Right renal cortex interstitium (tissue), 3 donors: ENCODE measurements at regions not wholly inside any gene's neighbourhood (a gene's known extent, or its start where the extent isn't known, plus 50 kb on each side); places are given as distances from the start of the nearest gene placed in this dataset.

ENCODE experiments used
- DNase-seq, 3 donors: peaks; one replicate each; pipeline ENCODE4 v3.0.0-alpha.2; 2013; ENCODE audit warnings: low read depth in 3 of 3, low spot score in 2 of 3

DNA sequence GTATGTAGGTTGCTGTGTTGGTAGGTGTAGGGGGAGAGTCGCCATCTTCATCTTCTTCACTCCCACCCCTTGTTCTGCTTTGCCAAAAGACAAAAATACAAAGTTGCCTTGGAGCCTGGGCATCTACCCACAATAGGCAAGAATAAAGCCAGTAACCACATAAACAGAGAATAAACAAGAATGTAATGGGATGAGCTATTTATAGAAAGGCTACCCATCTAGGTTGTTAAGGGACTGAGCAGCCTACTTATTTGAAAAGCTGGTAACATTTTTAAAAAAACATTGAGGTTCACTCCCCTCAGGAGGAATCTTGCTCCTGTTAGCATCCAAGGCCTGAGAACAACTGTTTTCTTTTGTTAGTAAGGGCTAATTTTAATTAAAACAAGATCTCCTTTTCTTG is 301.4 kb upstream of the STXBP5 start:
- no peak for DNase-seq

DNA sequence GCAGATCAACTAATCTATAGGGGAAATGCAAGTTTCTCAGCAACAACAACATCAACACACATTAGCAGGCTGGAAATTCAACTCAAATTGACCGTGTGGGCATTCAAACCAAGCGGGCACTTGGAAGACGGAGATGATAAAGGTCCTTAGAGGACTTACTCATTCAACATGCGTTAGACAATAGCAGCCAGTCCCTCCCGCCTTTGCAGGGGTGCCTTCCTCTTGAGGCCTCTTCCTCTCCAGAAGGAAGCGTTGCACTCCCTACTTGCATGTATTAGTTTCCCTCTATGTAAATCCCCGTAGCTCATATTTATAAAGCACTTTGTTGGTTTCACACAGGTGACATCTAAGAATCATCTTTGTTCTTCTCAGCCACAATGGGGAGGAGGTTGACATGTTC is 300.8 kb upstream of the STXBP5 start:
- DNase-seq, result no peak

DNA sequence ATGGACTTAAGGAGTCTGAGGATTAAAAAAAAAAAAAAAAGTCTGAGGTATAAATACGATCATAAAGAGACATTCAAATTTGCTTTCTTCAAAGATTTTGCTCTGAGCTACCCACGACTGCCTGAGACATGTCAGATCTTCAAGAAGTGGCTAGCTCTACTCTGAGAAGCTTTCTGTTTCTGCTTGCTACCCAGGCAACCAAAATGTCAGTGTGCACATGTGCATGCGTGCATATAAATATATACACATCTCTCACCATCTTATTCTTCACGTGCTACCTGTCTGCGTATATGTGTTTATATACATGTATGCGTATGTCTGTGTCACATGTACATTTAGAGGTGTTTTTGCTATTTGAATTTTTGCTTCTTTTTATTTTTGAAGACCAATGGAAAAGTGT is 299.6 kb upstream of the STXBP5 start:
- DNase-seq, result no peak

DNA sequence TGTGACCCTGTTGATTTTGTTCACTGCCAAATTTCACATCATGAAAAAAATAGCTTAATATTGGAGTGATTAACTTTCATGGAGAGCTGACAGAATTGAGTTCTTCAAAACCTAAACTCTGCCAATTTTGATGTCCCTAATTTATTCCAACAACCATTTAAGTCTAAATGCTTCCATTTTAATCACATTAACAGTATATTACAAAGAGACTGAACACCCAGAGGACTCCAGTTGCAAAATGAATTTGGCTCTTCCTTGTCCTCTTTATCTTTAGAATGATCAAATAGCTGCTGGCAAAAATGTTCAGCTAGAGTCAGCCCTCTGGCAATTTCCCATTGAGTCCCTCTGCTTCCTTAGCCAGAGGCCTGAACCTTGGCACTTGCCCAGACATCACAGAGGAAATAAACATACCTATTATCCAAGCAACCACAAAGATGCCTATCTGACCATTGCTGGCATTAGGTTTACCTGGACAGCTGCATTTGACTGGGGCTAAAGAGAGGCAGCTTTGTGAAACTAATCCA is 299.0 kb upstream of the STXBP5 start:
- no peak for DNase-seq

DNA sequence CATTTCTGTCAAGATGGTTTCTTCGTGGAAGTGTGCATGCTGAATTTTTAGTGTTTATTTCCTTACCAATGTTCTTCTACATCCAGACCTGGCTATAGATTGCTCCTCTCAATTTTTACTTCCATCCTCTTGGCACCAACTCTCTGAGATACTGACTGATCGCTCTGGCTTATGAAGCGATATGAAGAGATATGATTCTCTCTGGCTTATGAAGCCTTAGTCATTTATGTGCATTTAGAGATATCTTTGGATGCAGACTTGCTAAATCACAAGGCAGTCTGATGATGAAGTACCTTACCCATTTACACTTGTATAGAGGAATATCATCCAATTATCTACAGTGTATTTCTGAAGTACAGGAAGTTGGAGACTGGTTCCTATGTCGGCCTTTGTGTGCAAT is 295.4 kb upstream of the STXBP5 start:
- DNase-seq, result no peak

DNA sequence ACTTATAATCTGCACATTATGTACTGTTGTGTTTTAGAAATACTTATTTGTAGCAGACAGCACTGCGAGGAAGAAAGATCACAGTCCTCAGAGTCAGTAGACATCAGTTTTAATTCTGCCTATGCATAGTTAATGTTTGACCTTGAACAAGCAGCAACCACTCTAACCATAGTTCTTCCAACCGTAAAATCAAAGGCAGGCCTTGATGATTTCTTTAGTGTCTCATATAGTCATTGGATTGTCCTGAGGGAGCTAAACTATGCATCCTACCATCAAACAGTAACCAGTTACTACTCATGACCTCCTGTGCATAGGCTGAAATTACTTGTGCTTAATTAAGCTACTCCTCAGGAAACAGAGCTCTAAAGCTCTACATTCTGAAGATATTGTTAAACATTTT is 294.8 kb upstream of the STXBP5 start:
- DNase-seq, result no peak

DNA sequence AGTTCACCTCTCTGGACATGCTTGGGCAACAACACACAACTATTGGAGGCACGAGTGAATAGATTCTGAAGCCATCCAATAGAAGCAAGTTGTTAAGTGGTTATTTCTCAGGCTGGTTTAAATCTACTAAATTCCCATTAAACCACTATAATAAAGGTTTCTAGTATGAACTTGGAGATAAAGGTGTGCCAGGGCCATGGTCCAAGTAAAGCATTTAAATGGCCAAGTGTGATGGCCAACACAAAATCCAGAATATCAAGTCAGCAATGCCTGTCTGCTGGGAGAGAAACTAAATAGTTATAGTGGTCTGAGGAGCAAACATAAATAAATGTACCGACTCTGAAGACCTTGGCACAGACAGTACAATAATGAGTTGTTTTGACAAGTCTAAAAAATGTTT is 294.3 kb upstream of the STXBP5 start:
- DNase-seq, result no peak

DNA sequence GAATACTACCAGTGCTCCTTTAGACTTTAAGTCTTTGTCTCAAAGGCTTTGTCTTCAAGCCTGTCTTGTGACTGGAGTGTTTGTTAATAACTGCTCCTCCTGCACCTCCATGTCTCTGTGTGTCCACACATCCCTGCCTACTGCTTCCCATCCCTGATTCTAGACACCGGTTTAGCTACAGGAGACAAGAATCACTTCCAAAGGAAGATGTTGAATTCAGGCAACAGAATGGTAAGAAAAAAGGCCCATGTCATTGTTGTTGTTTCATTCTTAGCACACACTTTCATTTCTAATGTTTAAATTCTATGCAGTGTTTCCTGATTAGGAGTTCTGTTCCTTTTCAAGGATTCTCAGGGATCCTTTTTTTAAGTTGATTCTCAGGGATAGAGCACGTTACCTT is 293.6 kb upstream of the STXBP5 start:
- no peak for DNase-seq

DNA sequence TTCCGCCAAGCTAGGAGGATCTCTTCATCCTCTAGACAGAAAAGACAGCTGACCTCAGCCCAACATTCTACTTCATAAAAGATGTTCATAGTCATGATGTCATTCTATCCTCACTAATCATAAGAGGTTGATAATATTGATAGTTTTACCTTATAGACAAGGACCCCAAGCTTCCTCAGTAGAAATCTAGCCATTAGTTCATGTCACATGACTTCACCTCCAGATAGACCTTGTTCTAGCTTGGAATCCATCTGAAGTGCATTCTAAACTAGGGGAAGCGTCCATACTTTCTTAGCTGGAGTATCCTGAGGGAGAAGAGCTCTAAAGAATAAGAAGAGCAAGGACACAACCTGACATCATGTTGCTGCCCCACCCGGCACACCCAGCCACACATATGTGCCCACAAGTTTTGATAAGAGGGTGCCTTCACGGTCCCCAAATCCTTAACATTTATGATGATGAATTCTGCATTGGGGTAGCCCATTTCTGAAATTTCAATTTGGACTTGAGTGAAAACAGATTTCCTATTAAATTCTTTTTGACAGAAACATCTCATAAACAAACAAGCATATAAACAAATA is 292.5 kb upstream of the STXBP5 start:
- DNase-seq, result no peak

DNA sequence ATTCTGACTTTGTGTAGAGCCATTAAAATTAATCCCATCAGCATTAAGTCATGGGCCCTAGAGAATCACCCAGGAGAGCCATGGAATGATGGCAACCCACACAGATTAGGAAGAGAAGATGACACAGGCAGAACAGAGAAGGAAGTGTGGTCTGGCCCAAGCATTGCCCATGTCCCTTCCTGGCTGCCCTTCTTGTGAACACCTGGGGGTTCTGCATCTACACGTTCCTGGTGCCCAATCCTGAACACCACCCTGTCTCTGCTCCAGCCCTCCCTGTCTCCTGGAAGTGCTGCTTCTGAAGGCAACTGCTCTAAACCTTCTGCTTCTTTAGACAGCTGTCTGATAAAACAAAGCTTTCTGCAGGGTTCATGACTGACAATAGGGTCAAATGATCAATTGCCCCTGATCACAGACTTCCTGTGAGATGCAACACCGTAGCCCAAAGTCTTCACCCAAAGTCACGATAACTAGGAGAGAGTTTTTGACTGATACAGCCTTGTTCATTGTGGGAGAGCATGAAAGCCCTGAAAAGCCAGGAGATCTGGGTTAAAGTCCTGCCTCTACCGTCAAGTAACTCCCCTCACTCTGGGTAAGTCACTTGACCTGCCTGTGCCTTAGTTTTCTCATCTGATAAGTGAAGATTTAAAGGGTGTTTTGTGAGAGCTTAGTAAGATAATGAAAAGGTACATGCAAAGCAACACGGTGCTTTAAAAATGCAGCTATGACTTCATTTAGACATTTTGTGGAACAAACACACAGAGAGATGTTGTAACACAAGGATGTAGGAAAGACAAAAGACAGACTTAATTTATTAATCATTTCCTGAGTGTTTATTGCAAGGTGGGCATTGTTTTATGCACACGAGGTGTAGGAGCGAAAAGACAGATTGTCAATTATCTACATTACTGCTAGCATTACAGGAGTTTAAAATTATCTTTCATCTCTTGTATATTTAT is 291.2 kb upstream of the STXBP5 start:
- DNase-seq, result no peak

DNA sequence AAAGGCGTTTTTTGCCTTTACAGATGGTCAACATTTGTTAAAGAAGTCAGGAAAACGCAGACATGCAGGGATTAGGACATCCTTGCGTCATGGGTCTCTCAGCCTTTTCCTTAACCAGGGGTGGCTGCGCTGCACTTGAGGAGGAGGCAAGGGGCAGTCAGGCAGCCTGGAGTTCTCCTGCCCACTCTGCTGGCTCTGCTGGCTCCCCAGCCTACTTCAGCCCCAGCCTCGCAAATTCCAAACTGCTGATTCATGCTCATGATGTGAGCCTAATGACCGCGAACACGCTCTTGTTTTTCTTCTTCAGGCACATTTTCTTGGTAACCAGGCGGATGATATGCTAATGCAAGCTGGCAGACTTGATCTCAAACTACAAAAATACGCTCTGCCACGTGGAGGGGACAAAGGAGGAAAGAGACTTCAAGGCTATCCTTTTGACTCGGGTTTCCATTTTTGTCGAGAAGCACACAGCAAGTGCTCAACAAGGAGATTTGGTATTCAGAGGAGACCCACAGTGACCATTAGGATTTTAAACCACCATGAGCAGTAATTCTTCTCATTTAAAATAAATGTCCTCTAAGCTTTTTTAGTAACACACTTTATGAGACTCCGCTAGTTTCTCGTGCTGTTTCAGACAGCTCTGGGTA is 290.3 kb upstream of the STXBP5 start:
- DNase-seq, result peak; percentile 65 to 78 (median 69)

DNA sequence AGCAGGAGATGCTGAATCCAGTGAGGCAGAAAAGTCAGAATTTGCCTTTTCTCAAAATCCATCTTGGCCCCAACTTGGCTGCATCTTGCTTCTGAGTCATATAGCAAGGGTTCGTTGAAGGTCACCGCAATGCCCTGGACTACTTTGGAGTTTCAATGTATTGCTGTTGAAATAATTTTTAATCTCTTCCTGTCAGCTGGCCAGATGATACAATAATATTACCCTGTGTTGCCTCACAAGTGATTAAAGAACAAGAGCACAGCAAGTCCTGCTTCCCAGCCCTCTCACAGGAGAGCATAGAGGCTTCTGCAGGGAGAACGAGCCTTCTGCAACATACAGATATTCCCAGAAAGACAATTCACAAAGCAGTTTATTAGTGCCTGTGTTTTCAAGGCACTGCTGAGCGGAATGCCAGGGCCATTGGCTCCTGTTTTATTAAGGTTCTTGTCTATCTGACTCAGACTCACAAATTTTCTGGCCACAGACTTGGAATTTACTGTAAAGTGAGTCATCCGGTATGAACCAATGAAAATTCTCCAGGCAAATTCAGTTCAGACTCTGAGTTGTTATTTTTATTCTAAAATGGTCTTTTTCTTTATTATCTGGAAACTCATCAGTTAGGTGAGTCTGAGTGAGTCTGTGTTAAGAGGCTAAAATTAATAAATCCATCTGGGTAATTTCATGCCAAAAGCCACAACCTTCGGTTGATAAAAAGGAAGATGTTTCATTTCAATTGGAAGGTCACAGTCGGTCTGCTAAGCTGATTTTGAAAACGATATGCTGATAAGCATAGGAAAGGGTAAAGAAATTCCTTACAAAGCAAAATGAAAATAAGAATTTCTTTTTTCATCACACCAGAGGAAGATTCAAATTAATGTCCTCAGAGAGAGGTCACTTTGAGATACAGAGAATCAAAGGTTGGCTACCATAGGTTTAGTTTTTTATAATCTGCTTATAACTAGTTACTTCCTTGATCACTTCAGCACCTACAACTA is 289.4 kb upstream of the STXBP5 start:
- DNase-seq, result no peak

DNA sequence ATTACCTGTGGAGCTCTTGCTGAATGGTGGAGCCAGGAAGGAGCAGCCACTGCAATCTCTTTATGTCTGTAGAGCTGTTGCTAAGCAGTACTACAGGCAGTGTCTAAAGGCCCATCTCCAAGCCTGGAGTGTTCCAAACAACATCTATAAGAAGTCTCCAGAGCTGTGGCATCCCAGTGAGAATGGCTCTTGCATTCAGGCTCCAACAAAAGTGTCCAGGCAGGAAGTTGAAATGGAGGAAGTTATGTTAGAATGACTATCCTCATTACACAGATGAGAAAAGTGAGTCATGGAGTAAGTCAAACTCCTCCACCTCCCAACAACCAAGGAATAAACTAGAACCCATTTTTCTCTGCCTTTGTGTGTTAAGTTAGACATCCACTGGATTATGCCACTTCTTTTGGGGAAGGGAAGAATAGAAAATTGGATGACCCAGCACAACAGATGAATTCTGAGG is 288.5 kb upstream of the STXBP5 start:
- DNase-seq, result no peak

DNA sequence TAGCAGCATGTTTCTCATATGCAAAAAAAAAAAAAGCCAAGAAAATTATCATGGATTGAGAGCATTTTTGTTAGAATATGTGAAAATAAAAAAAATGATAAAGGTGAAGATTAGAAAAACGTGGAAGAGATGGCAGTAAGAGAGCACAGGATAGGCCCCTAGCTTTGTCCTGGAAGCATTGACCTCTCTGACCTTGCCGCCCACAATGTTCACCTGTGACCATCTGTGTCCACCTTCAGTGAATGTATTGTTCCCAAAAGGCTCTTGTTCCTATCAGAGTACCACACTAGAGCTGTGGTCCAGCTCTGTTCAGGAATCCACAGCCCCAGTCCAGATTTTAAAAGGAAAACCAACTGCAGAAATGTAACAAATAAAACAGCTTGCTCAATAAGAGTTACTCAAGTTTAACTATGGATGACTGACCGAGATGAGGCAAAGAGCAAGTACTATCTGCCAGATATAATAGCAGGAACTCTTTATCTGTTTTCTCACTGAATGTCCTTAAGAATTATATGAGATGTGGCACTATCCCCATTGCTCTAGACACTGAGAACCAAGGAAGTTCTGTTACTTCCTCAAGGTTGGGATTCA is 287.7 kb upstream of the STXBP5 start:
- no peak for DNase-seq

DNA sequence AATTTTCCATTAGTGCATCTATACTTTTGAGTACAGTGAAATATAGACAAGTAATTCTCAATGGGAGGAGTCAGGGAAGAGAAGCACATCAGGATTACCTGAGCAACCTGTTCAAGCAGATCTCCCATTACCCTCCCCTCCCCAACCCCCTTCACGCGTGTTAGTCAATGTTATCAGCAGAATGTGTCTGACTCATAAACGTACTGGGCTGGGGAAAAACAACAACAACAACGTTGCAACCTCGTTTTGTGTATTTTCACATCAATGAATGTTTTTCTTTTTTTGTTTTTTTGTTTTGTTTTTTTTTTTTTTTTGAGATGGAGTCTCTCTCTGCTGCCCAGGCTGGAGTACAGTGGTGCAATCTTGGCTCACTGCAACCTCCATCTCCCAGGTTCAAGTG is 287.0 kb upstream of the STXBP5 start:
- no peak for DNase-seq

DNA sequence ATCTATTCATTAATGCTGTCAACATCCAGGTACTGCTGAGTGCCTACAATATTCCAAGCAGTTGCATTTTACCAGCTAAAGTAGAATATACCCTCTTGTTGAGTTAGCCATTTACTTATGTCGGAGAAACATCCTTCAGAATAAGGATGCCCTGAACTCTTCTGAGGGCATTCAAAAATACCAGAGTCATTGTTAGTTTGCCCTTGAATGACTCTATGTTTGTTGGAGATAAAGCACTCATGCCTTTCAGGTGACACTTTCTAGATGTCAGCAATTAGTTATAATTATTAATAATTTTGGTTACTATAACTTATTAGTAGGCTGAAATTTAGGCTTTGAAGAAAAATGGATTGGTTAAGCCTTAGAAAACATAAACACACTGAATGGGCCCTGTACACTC is 286.2 kb upstream of the STXBP5 start:
- no peak for DNase-seq

DNA sequence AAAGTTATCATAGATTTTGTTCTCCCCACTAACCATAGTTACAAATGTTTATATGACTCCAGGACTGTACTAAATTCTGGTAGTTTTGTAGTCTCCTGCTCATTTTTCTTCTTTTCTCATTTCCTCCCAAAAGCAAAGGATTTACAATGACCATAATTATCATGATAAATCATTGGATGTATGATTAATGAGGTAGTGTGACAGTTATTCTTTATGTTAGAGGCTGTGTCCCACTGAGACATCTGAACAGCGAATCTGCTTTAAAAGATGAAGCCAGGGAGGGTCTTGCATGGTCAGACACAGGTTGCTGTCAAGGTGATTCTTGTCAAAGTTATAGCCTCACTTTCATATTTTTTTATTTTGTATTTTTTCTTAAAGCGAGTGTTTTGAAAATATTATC is 285.2 kb upstream of the STXBP5 start:
- DNase-seq, result no peak

DNA sequence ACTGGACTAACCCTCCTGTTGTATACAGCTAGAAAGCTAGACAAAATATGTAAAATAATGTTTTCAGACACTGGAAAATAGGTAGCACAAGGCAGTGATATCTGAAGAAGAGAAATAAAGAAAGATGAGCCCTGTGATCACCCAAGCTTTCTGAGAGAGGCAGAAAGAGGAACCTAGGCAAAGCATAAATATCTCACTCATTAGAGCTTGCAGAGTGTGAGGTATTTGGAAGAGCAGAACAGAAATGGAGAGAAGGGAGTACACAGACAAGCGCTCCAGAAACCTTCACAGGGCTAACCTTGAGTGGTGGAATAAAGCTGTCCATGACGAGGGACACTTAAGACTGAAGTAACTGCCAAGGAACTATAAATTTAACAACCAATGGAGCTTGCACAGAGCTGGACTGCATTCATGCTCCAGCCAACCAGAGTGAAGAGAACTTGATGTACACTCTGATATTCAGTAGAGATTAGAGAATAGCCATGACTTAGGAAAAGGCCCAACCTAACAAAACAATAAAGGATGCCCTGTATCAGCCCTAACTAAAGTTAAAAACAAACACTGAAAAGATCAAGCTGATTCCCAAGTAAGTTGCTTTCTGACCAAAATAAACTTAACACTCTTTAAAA is 280.9 kb upstream of the STXBP5 start:
- DNase-seq, result no peak

DNA sequence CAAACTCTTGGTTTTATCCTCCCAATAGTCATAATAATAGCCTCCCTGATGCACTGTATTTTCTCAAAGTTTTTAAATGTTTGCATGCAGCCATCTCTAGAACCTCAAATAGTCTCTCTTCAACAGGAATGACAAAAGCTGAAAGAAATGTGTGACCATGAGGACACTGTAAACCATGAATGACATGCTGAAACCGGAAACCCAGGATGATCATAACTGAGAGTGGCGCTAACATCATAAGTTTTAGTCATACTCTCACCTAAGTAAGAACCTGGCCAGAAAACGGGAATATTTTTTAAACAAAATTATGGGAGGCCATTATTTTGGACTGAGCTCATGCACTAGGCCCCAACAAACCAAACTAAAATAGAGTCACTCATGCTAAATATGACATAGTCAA is 278.4 kb upstream of the STXBP5 start:
- DNase-seq, result no peak

DNA sequence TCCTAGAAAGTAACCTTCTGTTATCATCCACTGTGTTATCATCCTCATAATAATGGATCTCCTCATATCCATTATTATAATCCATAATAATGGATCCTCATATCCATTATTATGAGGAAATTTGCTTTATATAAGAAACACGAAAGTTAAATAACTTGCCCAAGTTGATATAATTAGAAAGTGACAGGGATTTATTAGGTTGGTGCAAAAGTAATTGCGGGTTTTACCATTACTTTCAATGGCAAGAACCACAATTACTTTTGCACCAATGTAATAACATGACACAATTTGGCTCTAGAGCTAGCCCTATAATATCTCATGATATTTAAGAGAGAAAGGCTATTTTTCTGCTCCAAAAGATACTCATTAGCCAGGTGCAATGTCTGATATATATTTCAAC is 275.7 kb upstream of the STXBP5 start:
- DNase-seq, result no peak
